GM04503 (cell line): ENCODE measurements at regions not wholly inside any gene's neighbourhood (a gene's known extent, or its start where the extent isn't known, plus 50 kb on each side); places are given as distances from the start of the nearest gene placed in this dataset.

Source experiments
- DNase-seq: peaks from one replicate; pipeline ENCODE4 v3.0.0-alpha.2; 2012; ENCODE audit warnings: low read depth

DNA sequence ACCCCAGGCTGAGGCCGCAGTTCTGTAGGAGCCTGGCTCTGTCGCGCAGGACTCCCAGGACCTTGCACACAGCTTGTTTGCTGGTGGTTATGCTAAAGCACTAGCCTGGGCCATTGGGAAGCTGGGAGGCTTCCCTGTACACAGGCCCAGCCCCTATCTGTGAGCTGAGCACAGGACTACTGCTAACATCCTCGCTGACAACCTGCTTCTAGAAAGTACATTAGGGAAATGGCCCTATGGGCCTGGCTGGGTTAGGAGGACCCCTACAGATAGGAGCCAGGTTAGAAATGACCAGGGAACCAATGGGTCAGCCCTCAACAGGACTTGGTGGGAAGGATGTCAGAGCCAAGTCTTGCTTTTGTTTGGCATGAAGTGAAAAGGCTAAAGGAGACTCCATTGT lies 219.4 kb upstream of the LNX1 start:
- DNase-seq: no peak

DNA sequence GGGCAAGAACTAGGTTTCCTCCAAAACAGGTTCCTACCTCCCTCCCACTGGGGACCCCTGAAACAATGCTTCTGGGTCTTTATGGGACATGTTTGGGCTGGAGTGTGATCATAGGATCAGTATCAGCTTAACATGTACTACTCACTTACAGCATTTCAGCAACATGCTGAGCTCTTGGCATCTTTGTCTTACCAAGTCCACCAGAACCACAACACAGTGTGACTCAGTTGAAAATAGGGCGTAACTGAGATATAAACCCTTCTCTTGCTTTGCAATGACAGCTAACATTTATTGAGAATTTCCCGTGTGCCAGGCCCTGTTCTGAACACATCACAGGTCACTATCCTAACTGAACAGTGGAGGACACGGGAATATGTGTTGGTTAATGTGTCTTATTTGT lies 218.5 kb upstream of the LNX1 start:
- no peak for DNase-seq

DNA sequence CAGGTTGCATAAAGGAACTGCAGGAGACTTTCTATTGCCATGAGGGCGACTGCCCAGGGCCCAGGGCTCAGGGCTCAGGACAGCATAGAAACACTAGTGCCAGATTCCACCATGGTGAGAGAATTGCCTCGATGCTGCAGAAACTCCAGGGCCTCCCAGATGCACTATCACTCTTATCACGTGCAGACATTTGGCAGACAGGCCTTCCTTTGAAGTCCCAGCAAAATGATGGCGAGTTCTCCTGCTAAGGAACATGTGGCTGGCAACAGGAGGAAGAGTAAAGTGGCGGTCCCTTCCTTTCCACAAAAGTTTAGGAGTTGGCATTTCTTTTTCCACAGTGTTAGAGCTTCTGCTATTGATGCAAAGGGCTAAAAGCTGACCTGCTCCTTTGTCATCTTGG lies 214.0 kb upstream of the LNX1 start:
- DNase-seq: no peak

DNA sequence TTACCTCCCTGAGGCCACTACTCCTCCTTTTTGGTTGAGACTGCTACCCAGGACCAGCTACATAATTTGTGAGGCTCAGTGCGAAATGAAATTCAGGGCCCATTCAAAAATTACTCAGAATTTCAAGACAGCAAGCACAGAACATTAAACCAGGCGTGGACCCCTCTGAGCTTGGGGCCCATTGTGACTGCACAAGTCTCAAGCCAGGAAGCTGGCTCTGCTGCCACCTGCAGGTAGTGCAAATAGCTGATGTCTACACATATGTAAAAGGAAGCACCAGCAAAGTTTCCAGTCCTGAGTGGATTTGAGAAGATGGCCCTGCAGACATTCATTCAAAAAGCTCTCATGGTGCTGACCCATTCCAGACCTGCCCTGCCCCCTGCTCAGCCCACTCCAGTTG lies 213.4 kb upstream of the LNX1 start:
- no peak for DNase-seq

DNA sequence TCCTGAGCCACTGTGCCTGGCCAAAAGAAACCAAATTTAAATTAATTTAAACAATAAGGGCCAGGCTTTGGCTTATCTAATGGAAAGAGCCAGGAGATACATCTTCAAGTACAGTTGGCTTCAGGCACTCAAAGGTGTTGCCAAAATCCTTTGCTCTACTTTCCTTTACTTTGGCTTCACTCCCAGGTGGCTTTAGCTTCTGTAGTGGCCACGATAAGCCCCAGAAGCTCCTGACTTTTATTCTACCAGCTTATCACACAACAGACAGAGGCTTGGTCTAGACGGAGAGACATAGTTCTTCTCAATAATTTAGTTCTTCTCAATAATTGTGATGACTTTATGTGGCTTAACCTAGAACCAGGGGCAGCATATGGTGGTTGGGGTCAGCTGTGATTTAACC lies 211.2 kb upstream of the LNX1 start:
- DNase-seq: no peak

DNA sequence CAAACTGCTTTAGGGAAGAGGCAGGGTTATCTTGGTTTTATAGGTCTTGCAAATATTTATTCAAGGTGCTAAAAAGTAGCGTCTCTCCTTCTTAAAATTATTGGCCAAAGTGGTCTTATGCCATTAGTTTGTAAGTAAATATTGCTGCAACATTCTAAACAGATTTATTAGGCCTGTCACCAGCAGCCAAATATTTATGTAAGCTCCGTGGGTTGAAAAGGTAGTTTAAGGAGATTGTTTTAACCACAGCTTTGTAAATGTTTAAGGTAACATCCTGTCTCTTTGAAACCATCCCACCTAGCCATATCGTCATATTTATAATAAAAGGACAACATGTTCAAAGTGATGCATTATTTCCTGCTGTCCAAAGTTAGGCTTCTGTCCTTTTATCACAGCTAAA lies 210.1 kb upstream of the LNX1 start:
- DNase-seq: no peak

DNA sequence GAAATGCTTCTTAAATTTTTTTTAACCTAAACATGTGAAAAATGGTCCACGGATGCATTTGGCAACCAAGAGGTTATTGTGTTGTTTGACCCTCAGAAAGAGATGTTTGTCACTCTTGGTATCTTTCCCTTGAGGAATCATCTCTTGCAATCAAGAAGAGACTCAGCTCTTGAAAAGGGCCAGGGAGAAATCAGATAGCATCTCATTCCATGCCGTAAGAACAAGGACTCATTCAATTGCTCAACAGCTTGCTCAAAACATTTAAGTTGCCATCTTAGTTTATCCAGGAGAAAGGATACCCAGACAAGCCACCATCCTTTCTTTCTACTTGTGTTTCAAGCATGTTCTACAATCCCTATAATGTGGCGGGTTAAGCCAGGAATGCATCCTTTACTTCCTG lies 209.5 kb upstream of the LNX1 start:
- no peak for DNase-seq

DNA sequence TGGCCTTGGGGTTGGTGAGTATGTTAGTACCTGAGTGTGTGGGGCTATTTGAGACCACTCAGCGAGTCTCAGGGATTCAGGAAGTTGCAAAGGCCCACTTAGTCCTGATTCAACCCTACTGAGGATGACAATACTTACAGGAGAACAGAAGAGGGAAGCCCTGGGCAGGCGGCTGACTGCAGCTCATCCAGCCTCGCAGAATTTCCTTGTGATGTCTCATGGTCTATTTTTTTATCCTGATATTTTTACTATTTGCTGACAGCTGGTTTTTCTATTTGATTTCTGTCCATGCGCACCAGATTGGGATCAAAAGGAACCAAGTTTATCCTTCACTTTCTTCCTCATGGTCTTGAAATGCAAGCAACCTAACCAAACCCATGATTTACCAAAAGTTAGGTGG lies 201.8 kb upstream of the LNX1 start:
- no peak for DNase-seq

DNA sequence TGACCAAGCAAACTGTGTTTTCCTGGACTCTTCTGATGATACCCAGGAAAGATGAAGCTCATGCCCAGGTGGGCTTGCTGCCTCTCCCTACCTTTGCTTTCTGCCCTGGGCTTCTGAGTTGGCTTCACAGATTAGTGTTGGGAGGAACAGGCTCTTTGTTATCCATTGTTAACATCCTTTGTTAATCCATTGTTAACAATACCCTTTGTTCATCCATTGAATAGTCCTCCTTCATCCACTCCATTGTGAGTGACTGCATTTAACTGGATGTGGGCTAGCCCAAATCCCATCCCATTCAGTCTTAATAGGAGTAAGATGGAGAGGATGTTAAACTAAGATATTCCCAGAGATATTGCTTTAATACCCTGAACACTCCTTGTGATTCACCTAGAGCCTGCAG lies 199.0 kb upstream of the LNX1 start:
- no peak for DNase-seq

DNA sequence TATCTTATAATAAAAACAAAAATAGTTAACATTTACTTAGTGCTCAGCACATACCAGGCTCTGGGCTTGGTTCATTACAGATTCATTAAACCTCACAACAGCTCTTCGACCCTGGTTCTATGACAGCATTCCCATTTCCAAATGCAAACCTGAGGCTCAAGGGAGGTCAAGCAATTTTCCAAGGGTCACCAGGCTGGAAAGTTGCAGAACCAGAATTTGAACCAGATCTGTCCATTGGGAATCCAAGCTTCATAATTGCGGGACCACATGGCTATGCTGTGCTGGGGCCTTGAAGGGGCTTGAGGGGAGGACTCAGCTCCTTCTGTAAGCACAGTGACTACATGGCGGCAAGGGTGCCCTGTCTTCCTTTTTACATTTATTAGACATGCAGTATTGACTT lies 197.3 kb upstream of the LNX1 start:
- no peak for DNase-seq

DNA sequence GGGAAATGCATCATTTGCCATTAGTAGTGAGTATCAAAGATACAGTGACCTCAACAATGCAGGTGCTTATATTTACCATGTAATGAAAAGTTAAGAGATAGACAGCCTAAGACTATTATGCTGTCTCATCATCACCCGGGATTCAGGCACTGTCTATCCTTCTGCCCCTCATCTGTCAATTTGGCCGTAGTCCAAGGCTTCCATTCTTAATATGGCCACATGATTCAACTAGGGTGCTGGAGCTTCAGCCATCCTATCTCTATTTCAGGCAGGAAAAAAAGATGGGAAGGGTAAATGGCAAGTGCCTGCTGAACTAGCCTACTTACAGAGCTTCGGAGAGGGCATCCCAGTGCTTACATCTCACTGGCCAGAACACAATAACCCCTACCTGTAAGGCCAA lies 196.7 kb upstream of the LNX1 start:
- no peak for DNase-seq

DNA sequence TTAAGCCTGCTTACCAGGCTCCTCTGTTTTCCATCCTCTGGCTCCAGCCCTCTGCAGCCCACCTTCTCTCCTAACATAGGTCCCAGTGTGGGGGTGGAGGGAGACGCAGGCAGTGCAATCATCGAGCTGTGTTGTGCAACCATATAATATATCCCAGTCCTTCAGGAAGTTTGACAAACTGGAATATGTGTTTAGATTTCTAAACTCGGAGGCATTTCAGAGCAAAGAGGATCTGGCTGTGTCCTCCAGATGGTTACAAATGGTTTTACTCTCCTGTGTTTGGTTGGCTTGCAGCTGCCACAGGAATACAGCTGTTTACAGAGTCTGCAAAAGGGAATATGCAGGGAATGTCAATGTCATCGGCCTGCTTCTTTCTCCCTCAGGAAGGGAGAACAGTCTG lies 195.3 kb upstream of the LNX1 start:
- peak; percentile 50 for DNase-seq

DNA sequence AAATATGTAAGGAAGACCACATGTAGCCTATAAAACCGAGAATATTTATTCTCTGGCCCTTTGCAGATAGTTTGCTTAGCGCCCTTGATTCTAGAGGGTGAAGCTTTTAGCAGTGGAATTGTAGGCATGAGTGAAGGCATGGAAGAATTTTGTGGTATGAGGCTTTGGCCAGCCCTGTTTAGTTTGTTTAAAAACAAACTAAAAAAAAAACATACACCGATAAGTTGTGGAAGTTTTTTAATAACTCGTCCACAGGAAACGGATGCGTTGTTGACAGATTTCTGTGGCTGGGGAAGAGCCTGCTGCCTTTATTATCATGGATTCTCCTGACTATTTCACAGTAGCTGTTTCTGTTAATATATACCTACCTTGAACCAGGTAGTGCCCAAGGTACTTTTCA lies 194.7 kb upstream of the LNX1 start:
- no peak for DNase-seq

DNA sequence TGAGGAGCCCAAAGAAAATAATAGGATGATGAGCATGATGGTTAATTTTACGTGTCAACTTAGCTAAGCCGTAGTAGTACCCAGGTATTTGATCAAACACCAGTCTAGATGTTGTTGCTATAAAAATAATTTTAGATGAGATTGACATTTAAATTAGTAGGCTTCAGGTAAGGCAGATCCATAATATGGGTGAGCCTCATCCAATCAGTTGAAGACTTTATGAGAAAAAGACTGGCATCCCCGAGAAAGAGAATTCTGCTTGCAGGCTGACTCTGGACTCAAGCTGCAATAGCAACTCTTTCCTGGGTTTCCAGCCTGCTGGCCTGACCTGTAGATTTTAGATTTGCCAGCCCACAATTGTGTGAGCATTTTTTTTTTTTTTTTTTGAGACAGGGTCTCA lies 192.8 kb upstream of the LNX1 start:
- DNase-seq: no peak

DNA sequence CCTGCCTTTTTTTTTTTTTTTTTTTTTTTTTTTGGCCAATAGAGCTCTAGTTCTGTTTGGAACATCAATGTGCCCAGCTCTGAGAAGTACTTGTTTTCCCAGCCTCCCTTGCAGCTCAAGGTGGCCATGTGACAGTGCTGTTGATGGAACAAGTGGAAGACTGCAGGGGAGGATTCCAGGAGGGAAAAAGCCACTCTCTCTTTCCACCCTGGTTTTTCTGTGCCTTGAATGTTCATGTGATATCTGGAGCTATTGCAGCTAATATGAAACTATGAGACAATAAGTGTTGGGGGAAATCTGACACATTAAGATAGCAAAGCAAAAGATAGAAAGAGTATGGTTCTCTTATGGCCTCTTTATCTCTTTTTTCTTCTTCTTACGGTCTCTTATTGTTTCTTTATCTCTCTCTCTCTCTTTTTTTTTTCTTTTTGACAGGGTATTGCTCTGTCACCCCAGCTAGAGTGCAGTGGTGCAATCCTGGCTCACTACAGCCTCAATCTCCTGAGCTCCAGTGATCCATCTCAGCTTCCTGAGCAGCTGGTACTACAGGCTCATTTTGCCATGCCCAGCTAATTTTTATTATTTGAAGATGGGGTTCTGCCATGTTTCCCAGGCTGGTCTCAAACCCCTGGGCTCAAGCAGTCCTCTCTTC lies 192.0 kb upstream of the LNX1 start:
- no peak for DNase-seq

DNA sequence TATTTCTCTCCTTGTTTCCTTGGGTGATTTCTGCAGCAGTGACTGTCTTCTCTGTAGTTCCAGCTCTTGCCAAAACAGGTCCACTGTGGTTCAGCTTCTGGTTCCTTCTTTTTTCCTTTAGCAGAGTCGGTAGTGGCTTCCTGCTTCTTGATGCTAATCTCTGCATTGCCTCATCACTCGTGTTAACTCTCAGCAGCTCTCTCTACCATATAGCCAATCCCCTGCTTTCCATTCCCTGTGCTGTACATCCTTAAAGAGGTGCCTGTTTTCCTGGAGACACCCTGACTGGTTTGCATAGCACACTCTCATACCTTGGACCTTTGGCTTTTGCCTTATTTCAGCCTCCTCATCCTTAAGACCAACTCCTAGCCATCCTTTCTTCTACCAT lies 191.2 kb upstream of the LNX1 start:
- DNase-seq: no peak

DNA sequence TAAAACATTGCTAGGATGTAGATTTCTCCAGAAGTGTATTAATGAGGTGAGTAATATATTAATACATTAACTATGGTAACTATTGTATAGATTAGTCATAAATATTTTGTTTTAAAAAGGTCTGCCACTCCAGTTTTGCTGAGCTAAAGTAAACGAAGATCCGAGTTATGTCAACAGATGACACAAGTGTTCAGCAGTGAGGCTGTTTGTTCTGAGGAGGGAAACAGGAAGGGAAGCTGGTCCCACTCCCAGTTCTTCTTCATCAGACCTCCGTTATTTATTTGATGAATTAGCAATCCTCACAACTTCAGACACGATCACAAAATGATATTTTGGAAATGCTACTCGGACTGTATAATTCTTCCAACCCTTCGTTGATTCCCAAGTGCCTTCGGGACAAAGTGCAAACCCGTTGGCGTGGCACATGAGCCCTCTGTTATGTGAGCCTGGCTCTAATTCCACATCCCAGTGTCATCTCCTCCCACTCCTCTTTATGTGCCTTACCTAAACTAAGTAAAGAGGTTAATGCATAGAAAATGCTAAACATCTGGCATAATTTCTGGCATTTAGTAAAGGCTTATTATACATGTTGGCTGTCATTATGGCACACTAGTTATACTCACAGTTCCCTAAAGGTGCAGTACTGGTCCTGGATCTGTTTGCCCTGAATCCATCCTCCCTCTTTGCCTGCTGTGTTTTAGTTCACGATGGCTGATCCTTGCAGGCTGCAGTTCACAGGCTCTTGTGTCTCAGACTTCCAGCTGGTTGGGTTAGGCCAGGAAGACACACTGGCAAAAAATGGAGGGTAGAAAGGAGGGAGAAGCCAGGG lies 190.6 kb upstream of the LNX1 start:
- DNase-seq: no peak

DNA sequence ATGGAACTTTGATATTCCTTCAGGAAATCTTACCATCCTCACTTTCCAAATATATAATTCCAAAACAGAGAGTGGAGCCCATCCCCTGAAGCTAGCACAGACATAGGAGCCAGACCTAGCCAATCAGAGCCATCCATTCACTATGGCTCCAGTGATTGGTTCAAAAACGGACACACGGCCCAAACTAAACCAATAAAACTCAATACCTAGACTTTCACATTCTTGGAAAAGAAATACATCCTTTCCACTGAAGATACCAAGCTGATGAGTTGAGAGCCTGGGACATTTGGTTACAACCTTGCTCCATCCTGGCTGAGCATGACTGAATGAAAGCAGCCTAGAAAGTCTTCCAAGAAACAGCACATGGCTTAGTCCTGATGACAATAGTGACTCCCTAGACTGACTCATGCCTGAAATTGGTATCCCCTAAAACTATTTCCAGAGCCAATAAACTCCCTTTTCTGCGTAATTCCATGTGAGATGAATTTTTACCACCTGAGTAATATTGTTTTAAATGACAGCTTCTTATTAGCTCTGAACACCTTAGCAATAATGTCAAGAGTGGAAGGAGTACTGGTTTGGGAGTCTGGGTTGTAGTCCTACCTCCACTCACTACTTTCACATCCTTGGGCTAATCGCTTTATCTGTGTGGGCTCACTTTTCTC lies 189.6 kb upstream of the LNX1 start:
- DNase-seq: no peak

DNA sequence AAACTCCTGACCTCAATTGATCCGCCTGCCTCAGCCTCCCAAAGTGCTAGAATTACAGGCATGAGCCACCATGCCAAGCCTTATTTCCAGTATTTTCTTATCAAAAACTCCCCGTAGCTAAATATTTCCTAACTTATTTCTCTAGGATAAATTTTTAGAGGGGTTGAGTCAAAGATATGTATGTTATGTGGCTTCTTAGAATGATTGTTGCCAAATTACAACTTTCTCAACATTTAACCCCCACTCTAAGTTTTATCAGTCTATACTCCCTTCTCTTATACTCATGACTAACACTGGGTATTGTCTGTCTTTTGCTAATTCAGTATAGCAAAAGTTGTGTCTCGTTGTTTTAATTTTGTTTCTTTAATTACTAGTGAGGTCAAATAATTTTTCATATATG lies 187.7 kb upstream of the LNX1 start:
- DNase-seq: no peak

DNA sequence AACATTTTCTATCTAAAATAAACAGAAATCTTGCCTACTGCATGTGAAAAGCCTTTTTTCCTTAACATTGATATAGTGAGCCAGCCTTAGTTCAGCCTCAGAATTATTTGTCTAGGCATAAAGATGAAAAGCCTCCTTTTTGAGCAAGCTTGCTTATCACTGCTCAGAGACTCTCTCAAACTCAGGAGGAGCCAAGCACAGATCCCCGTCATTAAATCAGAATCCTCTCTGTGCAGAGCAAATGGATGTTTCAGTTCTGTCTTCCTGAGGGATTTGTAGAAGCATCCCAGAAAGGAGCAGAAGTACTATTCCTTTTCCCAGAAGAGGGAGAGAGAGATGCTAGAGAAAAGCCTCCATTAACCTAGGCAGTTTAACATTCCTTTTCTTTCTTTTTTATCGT lies 186.9 kb upstream of the LNX1 start:
- no peak for DNase-seq

DNA sequence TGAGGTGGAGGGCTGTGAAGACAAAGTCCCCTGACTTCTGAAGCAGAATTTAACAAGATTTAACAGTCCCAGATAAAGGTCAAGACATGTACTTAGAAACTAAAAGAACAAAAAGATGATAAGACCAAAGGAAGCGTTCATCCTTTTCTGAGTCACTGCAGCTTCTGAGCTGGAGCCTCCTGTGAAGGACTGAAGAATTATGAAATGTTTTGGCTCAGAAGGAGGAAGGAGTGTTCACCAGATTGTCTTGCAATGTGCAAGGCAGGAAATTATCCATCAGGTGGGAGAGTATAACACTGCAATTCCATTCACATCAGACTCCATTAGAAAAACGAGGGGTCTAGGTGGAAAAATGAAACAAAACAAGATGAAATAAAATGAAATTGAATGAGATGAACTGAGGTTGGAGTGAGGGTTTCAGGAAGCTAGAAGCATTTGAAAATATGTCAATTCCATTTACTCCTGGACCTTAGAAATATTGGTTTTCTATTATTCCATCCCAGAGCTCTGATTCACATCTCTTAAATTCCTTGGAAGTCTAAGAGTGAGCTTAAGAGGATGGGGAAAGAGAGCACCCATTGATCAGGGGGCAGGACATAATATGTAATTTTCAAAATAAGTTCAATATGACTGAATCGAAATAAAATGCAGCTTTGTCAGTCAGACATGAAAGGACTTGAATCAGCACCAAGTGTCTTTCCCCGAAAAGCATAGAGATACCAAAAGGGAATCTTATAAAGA lies 186.1 kb upstream of the LNX1 start:
- DNase-seq: peak; percentile 61

DNA sequence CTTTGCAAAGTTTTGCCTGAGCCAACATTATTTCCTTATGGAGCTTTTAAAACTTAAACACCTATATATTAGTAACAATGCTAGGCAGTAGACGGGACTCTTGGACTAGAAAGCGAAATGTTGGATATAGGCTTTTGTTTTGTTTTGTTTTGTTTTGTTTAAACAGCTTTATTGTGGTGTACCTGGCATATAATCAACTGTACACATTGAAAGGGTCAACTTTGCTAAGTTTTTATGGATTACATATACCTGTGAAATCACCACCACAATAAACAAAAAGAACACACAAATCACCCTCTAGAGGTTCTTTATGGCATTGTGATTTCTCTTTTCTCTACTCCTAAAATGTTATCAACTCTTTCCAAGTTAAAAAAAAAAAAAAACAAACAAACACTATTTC lies 184.9 kb upstream of the LNX1 start:
- DNase-seq: no peak

DNA sequence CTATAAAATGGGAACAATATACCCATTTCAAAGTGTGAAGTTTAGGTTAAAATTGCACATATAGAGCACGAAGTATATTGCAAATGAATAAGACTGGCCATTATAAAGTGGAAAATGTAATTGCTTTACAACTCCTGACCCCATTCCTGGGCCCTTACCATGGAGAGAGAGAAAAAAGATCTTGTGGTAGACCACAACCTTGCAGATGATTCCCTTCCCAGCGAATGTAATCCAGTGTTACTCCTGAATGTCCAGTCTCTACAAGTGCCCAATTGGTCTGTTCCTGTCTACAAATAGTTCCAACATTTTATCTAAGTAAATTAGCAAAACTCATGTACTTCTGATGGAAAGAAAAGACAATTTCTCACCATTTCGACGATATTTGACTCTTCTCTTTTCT lies 184.1 kb upstream of the LNX1 start:
- DNase-seq: no peak
